ENCODE measurements at regions not wholly inside any gene's neighbourhood (a gene's known extent, or its start where the extent isn't known, plus 50 kb on each side); places are given as distances from the start of the nearest gene placed in this dataset.

DNA sequence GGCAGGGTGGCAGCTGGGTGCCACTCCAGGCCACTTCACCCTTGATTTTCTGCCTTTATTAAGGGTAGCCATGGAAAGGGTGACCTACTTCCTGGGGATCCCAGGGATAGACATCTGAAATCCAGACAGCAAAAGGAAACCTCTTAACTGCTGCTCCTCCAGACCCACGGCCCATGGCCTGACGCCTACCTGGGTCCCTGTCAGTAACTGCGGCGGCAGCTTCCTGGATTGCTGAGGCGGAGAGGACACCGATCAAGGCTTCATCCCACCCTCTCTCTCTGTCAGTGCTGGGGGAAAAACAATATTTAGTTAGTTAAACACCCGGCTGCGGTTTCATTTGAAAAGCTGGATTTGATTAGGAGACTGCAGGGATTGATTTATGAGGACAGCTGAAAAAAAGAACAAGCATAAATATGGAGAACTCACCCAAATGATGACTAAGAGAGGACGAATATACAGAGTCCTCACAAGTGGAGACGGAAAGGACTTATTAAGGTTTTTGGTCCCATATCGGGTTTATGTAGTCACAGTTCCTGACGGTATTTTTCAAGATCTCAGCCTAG is 158.7 kb upstream of the KLF4 start:
- 70 to 91% (median 71%) methylated on average over 12 of the region's 12 CpGs for WGBS, 3 donors
- H3K9me3 ChIP-seq: no peaks in the 10 kb centered on the region
- intact Hi-C loops (cut with DNase I): no loop called here

DNA sequence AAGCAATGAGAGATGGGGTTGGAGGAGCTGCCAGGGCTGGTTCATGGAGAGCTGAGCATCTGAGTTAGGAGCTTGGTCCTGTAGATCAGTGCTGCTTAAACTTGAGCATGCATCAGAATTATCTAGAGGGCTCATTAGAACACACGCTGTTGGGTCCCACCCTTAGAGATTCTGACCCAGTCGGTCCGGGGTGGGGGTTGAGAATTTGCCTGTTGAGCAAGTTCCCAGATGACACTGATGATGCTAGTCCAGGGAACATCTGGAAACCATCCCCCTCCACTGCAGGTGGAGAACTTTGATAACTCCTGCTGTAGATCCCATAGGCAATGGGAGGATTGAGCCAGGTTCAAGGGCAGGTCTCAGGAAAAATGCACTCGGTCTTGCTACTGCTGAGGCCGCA is 158.0 kb upstream of the KLF4 start:
- H3K36me3 ChIP-seq (ENCODE audit: insufficient read depth in 1 of 2, low read depth in 1 of 2): no peaks in the 10 kb centered on the region
- no peak overlapping the region for H3K27ac ChIP-seq
- intact Hi-C loops (cut with DNase I): no loop called here
- DNase-seq (no peak), ATAC-seq (peak in 1 of 4 donors; percentile 20)
- H3K4me1 ChIP-seq: no peaks in the 10 kb centered on the region
- 87 to 90% (median 89%) methylated on average over 5 of the region's 5 CpGs for WGBS, 3 donors
- H3K27me3 ChIP-seq (ENCODE audit: insufficient read depth in 3 of 3, low read length in 2 of 3): no peaks in the 10 kb centered on the region
- TF ChIP-seq, protein P1, sequence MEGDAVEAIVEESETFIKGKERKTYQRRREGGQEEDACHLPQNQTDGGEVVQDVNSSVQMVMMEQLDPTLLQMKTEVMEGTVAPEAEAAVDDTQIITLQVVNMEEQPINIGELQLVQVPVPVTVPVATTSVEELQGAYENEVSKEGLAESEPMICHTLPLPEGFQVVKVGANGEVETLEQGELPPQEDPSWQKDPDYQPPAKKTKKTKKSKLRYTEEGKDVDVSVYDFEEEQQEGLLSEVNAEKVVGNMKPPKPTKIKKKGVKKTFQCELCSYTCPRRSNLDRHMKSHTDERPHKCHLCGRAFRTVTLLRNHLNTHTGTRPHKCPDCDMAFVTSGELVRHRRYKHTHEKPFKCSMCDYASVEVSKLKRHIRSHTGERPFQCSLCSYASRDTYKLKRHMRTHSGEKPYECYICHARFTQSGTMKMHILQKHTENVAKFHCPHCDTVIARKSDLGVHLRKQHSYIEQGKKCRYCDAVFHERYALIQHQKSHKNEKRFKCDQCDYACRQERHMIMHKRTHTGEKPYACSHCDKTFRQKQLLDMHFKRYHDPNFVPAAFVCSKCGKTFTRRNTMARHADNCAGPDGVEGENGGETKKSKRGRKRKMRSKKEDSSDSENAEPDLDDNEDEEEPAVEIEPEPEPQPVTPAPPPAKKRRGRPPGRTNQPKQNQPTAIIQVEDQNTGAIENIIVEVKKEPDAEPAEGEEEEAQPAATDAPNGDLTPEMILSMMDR (IDR thresholded peaks at IDR 0.05): no peak
- no peak overlapping the region for H3K4me3 ChIP-seq
- no peaks in the 10 kb centered on the region for H3K9me3 ChIP-seq

More for the DNA sequence above, 158.7 kb upstream of the KLF4 start:
- TF ChIP-seq, protein P1 (IDR thresholded peaks at IDR 0.05): no peak
- peaks cover under 1% of the 10 kb centered on the region for H3K4me1 ChIP-seq
- ATAC-seq: no peak
- H3K27ac ChIP-seq: no peak overlapping the region
- no peak overlapping the region for H3K4me3 ChIP-seq
- H3K27me3 ChIP-seq (ENCODE audit: insufficient read depth in 3 of 3, low read length in 2 of 3): no peaks in the 10 kb centered on the region
- no peaks in the 10 kb centered on the region for H3K36me3 ChIP-seq (ENCODE audit: insufficient read depth in 1 of 2, low read depth in 1 of 2)
- no peak for DNase-seq

DNA sequence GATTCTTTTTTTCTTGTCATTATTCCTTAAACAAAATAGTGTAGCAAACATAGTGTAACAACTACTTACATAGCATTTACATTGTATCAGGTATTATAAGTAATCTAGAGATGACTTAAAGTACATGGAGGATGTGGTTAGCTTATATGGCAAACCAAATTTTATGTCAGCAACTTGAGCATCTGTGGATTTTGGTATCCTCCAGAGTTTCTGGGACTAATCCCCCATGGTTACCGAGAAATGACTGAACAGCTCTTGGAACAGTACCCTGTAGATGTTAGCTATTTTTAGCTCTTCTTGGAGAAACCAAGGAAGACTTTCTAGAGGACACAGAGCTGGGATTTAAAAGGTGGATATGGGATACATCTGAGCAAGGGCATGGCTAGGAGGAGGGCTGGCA is 157.6 kb upstream of the KLF4 start:
- Histone ChIP-seq H3K9me3 (no peaks in the 10 kb centered on the region), H3K36me3 (ENCODE audit: insufficient read depth in 1 of 2, low read depth in 1 of 2) (no peaks in the 10 kb centered on the region), H3K4me1 (no peaks in the 10 kb centered on the region), H3K27me3 (ENCODE audit: insufficient read depth in 3 of 3, low read length in 2 of 3) (no peaks in the 10 kb centered on the region), H3K27ac (no peak overlapping the region), H3K4me3 (no peak overlapping the region)
- ATAC-seq: no peak
- intact Hi-C loops (cut with DNase I): no loop called here
- TF ChIP-seq, protein P1 (IDR thresholded peaks at IDR 0.05): no peak
- DNase-seq: no peak
- 63 to 70% (median 68%) methylated on average over 1 of the region's 1 CpG for WGBS, 3 donors

DNA sequence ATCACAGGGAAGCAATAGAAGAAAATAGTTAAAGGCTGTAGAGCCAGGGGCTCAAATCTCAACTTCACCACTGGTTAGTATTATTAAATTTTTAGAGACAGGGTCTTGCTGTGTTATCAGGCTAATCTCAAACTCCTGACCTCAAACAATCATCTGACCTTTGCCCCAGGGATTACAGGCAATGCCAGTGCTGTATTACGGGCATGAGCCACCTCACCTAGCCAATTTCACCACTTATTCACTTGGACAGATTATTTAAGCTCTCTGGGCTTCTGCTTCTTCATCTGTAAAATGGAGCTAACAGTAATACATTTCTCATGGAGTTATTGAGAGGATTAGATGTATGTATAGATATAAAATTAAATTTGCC is 155.9 kb upstream of the KLF4 start:
- Histone ChIP-seq H3K4me1 (no peaks in the 10 kb centered on the region), H3K9me3 (no peaks in the 10 kb centered on the region), H3K27me3 (ENCODE audit: insufficient read depth in 3 of 3, low read length in 2 of 3) (no peaks in the 10 kb centered on the region), H3K27ac (no peak overlapping the region), H3K36me3 (ENCODE audit: insufficient read depth in 1 of 2, low read depth in 1 of 2) (no peaks in the 10 kb centered on the region), H3K4me3 (no peak overlapping the region)
- DNase-seq (no peak), ATAC-seq (no peak)
- 82 to 100% (median 89%) methylated on average over 1 of the region's 1 CpG for WGBS, 3 donors
- intact Hi-C loops (cut with DNase I): no loop called here
- TF ChIP-seq, protein P1 (IDR thresholded peaks at IDR 0.05): no peak
